DND-41 (cell line): ENCODE measurements at regions not wholly inside any gene's neighbourhood (a gene's known extent, or its start where the extent isn't known, plus 50 kb on each side); places are given as distances from the start of the nearest gene placed in this dataset.

Experiments
- EZH2 ChIP-seq: IDR thresholded peaks from 3 replicates; pipeline ENCODE4 v1.6.1; 2012; ENCODE audit warnings: borderline replicate concordance, low read depth, mild to moderate bottlenecking, moderate library complexity, low read length, inconsistent platforms; ENCODE audit not compliant: severe bottlenecking
- TF ChIP-seq, protein P1 (sequence below): IDR thresholded peaks from 2 replicates; pipeline ENCODE4 v1.5.1; 2012; ENCODE audit warnings: borderline replicate concordance, low read length, moderate library complexity, mild to moderate bottlenecking; ENCODE audit not compliant: poor library complexity, severe bottlenecking; ENCODE audit errors: extremely low read depth

DNA sequence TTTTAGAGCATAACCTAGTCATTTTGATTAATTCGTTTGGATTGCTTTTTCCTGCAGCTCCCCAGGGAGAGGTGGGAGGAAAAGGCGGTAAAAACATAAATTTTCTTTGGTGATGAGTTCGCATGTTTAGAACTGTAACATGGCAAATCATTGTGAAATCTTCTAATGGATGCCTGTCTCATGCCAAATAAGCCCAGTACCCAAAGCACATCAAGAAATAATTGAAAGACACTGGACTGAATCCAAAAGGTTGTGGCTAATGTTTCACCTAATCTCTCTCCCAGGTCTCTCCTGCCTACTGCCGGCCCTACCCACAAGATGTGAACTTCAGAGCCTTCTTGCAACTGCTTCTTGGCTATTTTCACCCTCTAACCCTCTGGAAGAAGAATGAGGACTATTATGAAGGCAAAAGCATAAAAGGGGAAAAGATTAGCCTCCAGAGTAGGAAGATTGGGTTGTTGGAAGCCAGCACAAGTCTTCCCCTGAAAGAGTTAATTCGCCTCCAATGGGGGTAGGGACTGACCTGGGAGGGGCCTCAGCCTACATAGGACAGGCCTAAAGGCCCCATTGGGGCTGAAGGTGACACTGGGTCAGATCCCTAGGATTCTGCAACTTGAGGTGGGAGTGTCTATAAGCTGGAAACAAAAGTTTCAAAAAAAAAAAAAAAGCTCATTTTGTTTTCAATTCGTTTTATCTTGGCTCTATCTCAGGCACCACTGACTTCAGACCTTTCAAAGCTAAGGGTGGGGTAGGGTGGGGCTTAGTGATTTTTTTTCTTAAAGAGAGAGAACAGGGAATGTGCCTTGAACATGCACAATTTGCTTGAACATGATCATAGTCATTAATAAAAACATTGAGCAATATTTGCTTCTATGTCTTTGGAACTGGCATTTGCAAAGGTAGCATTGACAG, 278.6 kb upstream of the KLF3 start:
- TF ChIP-seq, protein P1, sequence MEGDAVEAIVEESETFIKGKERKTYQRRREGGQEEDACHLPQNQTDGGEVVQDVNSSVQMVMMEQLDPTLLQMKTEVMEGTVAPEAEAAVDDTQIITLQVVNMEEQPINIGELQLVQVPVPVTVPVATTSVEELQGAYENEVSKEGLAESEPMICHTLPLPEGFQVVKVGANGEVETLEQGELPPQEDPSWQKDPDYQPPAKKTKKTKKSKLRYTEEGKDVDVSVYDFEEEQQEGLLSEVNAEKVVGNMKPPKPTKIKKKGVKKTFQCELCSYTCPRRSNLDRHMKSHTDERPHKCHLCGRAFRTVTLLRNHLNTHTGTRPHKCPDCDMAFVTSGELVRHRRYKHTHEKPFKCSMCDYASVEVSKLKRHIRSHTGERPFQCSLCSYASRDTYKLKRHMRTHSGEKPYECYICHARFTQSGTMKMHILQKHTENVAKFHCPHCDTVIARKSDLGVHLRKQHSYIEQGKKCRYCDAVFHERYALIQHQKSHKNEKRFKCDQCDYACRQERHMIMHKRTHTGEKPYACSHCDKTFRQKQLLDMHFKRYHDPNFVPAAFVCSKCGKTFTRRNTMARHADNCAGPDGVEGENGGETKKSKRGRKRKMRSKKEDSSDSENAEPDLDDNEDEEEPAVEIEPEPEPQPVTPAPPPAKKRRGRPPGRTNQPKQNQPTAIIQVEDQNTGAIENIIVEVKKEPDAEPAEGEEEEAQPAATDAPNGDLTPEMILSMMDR, result no peak
- no peak for TF ChIP-seq EZH2
